ENCODE measurements at regions not wholly inside any gene's neighbourhood (a gene's known extent, or its start where the extent isn't known, plus 50 kb on each side); places are given as distances from the start of the nearest gene placed in this dataset.

- no peak overlapping the region for H3K27ac ChIP-seq
- TF ChIP-seq POLR2A (IDR thresholded peaks at IDR 0.05) (no peak), CTCF (IDR thresholded peaks at IDR 0.05) (no peak), EP300 (IDR thresholded peaks at IDR 0.05) (no peak)
- H3K4me3 ChIP-seq = no peak overlapping the region
- 84 to 89% (median 89%) methylated on average over 17 of the region's 17 CpGs for WGBS, 3 donors
- intact Hi-C loops (cut with DNase I) = no loop called here
- H3K36me3 ChIP-seq = no peaks in the 10 kb centered on the region
- no peaks in the 10 kb centered on the region for H3K9me3 ChIP-seq
- no peak for DNase-seq
- no peaks in the 10 kb centered on the region for H3K4me1 ChIP-seq (ENCODE audit: insufficient read depth)
- H3K27me3 ChIP-seq = no peaks in the 10 kb centered on the region
Measured at GRCh38 chr12:111055181-111055880, 135.0 kb upstream of the MYL2 start.

- no peaks in the 10 kb centered on the region for H3K27me3 ChIP-seq
- TF ChIP-seq POLR2A (IDR thresholded peaks at IDR 0.05) = no peak
- TF ChIP-seq EP300 (IDR thresholded peaks at IDR 0.05) = no peak
- no peaks in the 10 kb centered on the region for H3K4me1 ChIP-seq (ENCODE audit: insufficient read depth)
- no peak for DNase-seq
- no peaks in the 10 kb centered on the region for H3K36me3 ChIP-seq
- intact Hi-C loops (cut with DNase I) = loop anchor here in 1 of 4 donors (10.0 kb wide), 1 partner anchor 166 kb away; no protein-coding TSS in a partner anchor
- H3K27ac ChIP-seq = no peak overlapping the region
- WGBS, 3 donors = 71 to 78% (median 77%) methylated on average over 2 of the region's 2 CpGs
- H3K9me3 ChIP-seq = no peaks in the 10 kb centered on the region
- H3K4me3 ChIP-seq = no peak overlapping the region
Measured at GRCh38 chr12:111048991-111049390, 128.6 kb upstream of the MYL2 start.

- Histone ChIP-seq H3K27ac (no peak overlapping the region), H3K4me3 (no peak overlapping the region), H3K27me3 (no peaks in the 10 kb centered on the region), H3K4me1 (ENCODE audit: insufficient read depth) (no peaks in the 10 kb centered on the region), H3K36me3 (no peaks in the 10 kb centered on the region), H3K9me3 (no peaks in the 10 kb centered on the region)
- intact Hi-C loops (cut with DNase I) = loop anchor here in 1 of 4 donors (10.0 kb wide), 1 partner anchor 168 kb away; no protein-coding TSS in a partner anchor
- WGBS, 3 donors = 47 to 65% (median 55%) methylated on average over 22 of the region's 22 CpGs
- TF ChIP-seq EP300 (IDR thresholded peaks at IDR 0.05) = no peak
- no peak for TF ChIP-seq POLR2A (IDR thresholded peaks at IDR 0.05)
- TF ChIP-seq CTCF (IDR thresholded peaks at IDR 0.05) = no peak
- no peak for DNase-seq
Measured at GRCh38 chr12:111046896-111047295, 126.5 kb upstream of the MYL2 start.

- no peak for DNase-seq
- H3K4me1 ChIP-seq (ENCODE audit: insufficient read depth) = no peaks in the 10 kb centered on the region
- H3K9me3 ChIP-seq = peaks cover 0 to 4% of the 10 kb centered on the region in 2 donors
- no peak overlapping the region for H3K27ac ChIP-seq
- H3K27me3 ChIP-seq = no peaks in the 10 kb centered on the region
- 76 to 81% (median 76%) methylated on average over 4 to 7 of the region's 7 CpGs for WGBS, 3 donors
- intact Hi-C loops (cut with DNase I) = loop anchor here in 1 of 4 donors (10.0 kb wide), 1 partner anchor 169 kb away; no protein-coding TSS in a partner anchor
- TF ChIP-seq EP300 (IDR thresholded peaks at IDR 0.05) = no peak
- TF ChIP-seq CTCF (IDR thresholded peaks at IDR 0.05) = no peak
- TF ChIP-seq POLR2A (IDR thresholded peaks at IDR 0.05) = no peak
- no peak overlapping the region for H3K4me3 ChIP-seq
- no peaks in the 10 kb centered on the region for H3K36me3 ChIP-seq
Measured at GRCh38 chr12:111045941-111046340, 125.6 kb upstream of the MYL2 start.

- Histone ChIP-seq H3K27me3 (no peaks in the 10 kb centered on the region), H3K36me3 (no peaks in the 10 kb centered on the region), H3K27ac (no peak overlapping the region), H3K9me3 (peaks cover 0 to 4% of the 10 kb centered on the region in 2 donors), H3K4me1 (ENCODE audit: insufficient read depth) (no peaks in the 10 kb centered on the region), H3K4me3 (no peak overlapping the region)
- intact Hi-C loops (cut with DNase I) = loop anchor here in 1 of 4 donors (10.0 kb wide), 1 partner anchor 174 kb away; no protein-coding TSS in a partner anchor
- WGBS, 3 donors = 78 to 85% (median 83%) methylated on average over 2 of the region's 2 CpGs
- TF ChIP-seq EP300 (IDR thresholded peaks at IDR 0.05) (no peak), POLR2A (IDR thresholded peaks at IDR 0.05) (no peak), CTCF (IDR thresholded peaks at IDR 0.05) (no peak)
- no peak for DNase-seq
Measured at GRCh38 chr12:111041091-111041490, 120.7 kb upstream of the MYL2 start.

Data from ovary (tissue), 7 donors.